OCI-LY7 (cell line): ENCODE measurements at regions not wholly inside any gene's neighbourhood (a gene's known extent, or its start where the extent isn't known, plus 50 kb on each side); places are given as distances from the start of the nearest gene placed in this dataset.

ENCODE experiments used
- EZH2phosphoT487 ChIP-seq: fragments of 200-600 bp; sonication (generic); IDR thresholded peaks from 2 replicates; pipeline ENCODE4 v1.6.1; 2018; ENCODE audit warnings: low read depth, borderline replicate concordance, mild to moderate bottlenecking, mixed run types, antibody characterized with exemption, low read length, moderate library complexity, mixed read lengths
- TF ChIP-seq, protein P1 (sequence below): fragments of 200-600 bp; sonication (generic); conservative IDR thresholded peaks from 2 replicates; pipeline ENCODE4 v1.5.1; 2014; ENCODE audit warnings: mild to moderate bottlenecking, antibody characterized with exemption, low read length, moderate library complexity, mixed read lengths

DNA sequence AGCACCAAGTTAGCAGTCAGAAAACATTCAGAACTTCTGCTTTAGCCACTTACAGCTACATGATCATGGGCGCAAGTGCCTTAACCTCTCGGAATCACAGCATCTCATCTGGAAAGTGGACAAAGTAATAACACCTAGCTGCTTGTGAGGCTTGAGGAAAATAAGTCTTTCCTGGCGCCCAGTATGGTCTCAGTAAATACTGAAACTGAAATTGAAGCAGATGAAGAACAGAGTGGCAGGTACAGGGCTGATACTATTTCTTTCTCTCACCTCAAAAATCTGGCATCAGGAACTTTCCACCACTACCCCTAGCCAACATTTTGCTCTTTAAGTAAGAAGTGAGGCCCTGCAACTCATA is 129.7 kb upstream of the FUT8 start:
- TF ChIP-seq, protein P1, sequence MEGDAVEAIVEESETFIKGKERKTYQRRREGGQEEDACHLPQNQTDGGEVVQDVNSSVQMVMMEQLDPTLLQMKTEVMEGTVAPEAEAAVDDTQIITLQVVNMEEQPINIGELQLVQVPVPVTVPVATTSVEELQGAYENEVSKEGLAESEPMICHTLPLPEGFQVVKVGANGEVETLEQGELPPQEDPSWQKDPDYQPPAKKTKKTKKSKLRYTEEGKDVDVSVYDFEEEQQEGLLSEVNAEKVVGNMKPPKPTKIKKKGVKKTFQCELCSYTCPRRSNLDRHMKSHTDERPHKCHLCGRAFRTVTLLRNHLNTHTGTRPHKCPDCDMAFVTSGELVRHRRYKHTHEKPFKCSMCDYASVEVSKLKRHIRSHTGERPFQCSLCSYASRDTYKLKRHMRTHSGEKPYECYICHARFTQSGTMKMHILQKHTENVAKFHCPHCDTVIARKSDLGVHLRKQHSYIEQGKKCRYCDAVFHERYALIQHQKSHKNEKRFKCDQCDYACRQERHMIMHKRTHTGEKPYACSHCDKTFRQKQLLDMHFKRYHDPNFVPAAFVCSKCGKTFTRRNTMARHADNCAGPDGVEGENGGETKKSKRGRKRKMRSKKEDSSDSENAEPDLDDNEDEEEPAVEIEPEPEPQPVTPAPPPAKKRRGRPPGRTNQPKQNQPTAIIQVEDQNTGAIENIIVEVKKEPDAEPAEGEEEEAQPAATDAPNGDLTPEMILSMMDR, result no peak
- TF ChIP-seq EZH2phosphoT487, result no peak
